Esophagus muscularis mucosa (tissue), 4 donors: ENCODE measurements at regions not wholly inside any gene's neighbourhood (a gene's known extent, or its start where the extent isn't known, plus 50 kb on each side); places are given as distances from the start of the nearest gene placed in this dataset.

Source experiments
- EP300 ChIP-seq: sonication (generic); formaldehyde crosslinking; IDR thresholded peaks from one replicate; pipeline ENCODE4 v1.6.1; 2017; ENCODE audit warnings: antibody characterized with exemption
- POLR2A ChIP-seq: fragments of 450-650 bp; IDR thresholded peaks from one replicate; pipeline ENCODE4 v1.6.1; 2017; ENCODE audit warnings: antibody characterized with exemption, moderate library complexity, mild to moderate bottlenecking, low read depth
- POLR2AphosphoS5 ChIP-seq, 2 donors: sonication (generic); formaldehyde crosslinking; IDR thresholded peaks; one replicate each; pipeline ENCODE4 v1.6.1; 2017; ENCODE audit warnings: antibody characterized with exemption in 2 of 2
- TF ChIP-seq, protein P1 (sequence below), 3 experiments: fragments of 200-600 bp in 2 of 3; fragments of 450-650 bp in 1 of 3; sonication (generic) in 2 of 3; IDR thresholded peaks; one replicate each; pipeline ENCODE4 v1.5.1; 2017 to 2019; ENCODE audit warnings: antibody characterized with exemption in 3 of 3, mild to moderate bottlenecking in 2 of 3, moderate library complexity in 1 of 3

DNA sequence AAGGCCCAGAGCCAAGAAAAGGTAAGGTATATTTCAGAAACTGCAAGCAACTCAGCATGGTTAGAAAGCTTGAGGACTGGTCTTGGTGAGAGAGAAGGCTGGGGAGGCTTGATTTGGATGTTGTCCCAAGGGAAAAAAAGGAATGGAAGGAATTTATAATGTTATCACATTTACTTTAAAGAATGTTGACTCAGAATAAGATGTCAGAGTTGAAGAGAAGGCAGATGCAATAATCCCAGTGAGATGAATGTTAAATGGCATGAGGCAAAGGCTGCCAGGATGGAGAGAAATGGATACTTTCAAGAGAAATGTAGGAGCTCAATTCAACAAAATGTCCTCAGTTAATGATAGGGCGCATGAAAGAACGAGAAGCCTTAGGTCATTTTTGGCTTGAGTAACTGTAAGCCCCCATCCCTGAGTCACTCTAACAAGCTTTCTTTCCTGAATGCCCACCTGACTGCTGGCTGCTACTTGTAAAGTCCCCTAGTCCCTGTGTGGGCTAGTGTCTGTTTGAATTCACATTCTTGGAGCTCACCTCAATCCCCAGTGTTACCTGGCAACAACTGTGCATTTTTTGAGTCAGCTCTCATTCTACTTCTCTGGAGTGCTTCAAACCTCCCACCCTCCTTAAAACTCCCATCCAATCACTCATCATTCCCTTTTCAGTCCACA, 103.0 kb upstream of the TAPT1 start:
- TF ChIP-seq, protein P1, sequence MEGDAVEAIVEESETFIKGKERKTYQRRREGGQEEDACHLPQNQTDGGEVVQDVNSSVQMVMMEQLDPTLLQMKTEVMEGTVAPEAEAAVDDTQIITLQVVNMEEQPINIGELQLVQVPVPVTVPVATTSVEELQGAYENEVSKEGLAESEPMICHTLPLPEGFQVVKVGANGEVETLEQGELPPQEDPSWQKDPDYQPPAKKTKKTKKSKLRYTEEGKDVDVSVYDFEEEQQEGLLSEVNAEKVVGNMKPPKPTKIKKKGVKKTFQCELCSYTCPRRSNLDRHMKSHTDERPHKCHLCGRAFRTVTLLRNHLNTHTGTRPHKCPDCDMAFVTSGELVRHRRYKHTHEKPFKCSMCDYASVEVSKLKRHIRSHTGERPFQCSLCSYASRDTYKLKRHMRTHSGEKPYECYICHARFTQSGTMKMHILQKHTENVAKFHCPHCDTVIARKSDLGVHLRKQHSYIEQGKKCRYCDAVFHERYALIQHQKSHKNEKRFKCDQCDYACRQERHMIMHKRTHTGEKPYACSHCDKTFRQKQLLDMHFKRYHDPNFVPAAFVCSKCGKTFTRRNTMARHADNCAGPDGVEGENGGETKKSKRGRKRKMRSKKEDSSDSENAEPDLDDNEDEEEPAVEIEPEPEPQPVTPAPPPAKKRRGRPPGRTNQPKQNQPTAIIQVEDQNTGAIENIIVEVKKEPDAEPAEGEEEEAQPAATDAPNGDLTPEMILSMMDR (IDR thresholded peaks at IDR 0.05), result no peak
- no peak for TF ChIP-seq POLR2AphosphoS5 (IDR thresholded peaks at IDR 0.05)
- no peak for TF ChIP-seq POLR2A
- no peak for TF ChIP-seq EP300
